Endothelial cell of umbilical vein (primary cell): ENCODE measurements at regions not wholly inside any gene's neighbourhood (a gene's known extent, or its start where the extent isn't known, plus 50 kb on each side); places are given as distances from the start of the nearest gene placed in this dataset.

Source experiments
- EZH2 ChIP-seq: IDR thresholded peaks from 2 replicates; pipeline ENCODE4 v1.6.1; 2012; ENCODE audit warnings: borderline replicate concordance, low read depth, mild to moderate bottlenecking, moderate library complexity, low read length, inconsistent platforms; ENCODE audit not compliant: severe bottlenecking
- FOS ChIP-seq: IDR thresholded peaks from 2 replicates; pipeline ENCODE4 v1.6.1; 2011; ENCODE audit warnings: mild to moderate bottlenecking, low read length, moderate library complexity, borderline replicate concordance; ENCODE audit not compliant: insufficient read depth
- GATA2 ChIP-seq: IDR thresholded peaks from 2 replicates; pipeline ENCODE4 v1.7.0; 2011; ENCODE audit warnings: low read depth, mild to moderate bottlenecking, moderate library complexity, mixed read lengths, low read length; ENCODE audit not compliant: insufficient read length, insufficient read depth
- MAX ChIP-seq: IDR thresholded peaks from 2 replicates; pipeline ENCODE4 v1.6.1; 2011; ENCODE audit not compliant: insufficient read depth, insufficient read length
- MYC ChIP-seq: IDR thresholded peaks from one replicate; pipeline ENCODE4 v1.6.1; 2011; ENCODE audit warnings: mild to moderate bottlenecking, low read depth, low read length
- POLR2A ChIP-seq: IDR thresholded peaks from 2 replicates; pipeline ENCODE4 v1.6.1; 2012; ENCODE audit warnings: low read depth, mild to moderate bottlenecking, control low read depth, low read length
- POLR2AphosphoS5 ChIP-seq: IDR thresholded peaks from 2 replicates; pipeline ENCODE4 v1.6.1; 2012; ENCODE audit warnings: low read depth, mild to moderate bottlenecking, control low read depth, low read length, moderate library complexity; ENCODE audit not compliant: insufficient read depth
- TF ChIP-seq, protein P1 (sequence below), 2 donors: IDR thresholded peaks; 1 replicate in 1 of 2; 2 replicates in 1 of 2; pipeline ENCODE4 v1.5.1; 2011; ENCODE audit warnings: low read length in 2 of 2, mild to moderate bottlenecking in 2 of 2, moderate library complexity in 2 of 2, control low read depth in 1 of 2, inconsistent platforms in 1 of 2, low read depth in 1 of 2; ENCODE audit not compliant: insufficient read depth in 1 of 2; ENCODE audit errors: extremely low read depth in 1 of 2

- no peak for TF ChIP-seq EZH2
- TF ChIP-seq, protein P1, sequence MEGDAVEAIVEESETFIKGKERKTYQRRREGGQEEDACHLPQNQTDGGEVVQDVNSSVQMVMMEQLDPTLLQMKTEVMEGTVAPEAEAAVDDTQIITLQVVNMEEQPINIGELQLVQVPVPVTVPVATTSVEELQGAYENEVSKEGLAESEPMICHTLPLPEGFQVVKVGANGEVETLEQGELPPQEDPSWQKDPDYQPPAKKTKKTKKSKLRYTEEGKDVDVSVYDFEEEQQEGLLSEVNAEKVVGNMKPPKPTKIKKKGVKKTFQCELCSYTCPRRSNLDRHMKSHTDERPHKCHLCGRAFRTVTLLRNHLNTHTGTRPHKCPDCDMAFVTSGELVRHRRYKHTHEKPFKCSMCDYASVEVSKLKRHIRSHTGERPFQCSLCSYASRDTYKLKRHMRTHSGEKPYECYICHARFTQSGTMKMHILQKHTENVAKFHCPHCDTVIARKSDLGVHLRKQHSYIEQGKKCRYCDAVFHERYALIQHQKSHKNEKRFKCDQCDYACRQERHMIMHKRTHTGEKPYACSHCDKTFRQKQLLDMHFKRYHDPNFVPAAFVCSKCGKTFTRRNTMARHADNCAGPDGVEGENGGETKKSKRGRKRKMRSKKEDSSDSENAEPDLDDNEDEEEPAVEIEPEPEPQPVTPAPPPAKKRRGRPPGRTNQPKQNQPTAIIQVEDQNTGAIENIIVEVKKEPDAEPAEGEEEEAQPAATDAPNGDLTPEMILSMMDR (IDR thresholded peaks at IDR 0.05; ENCODE audit: extremely low read depth in 1 of 2, insufficient read depth in 1 of 2, low read depth in 1 of 2, low read length in 2 of 2): no peak
- no peak for TF ChIP-seq POLR2AphosphoS5
- TF ChIP-seq POLR2A: no peak
- no peak for TF ChIP-seq MYC
- no peak for TF ChIP-seq GATA2
- TF ChIP-seq FOS: no peak
- no peak for TF ChIP-seq MAX
These were observed 78.6 kb upstream of the DYNC1I1 start for GRCh38 chr7:95693551-95694333.
